Gastrocnemius medialis (tissue), 4 donors: ENCODE measurements at regions not wholly inside any gene's neighbourhood (a gene's known extent, or its start where the extent isn't known, plus 50 kb on each side); places are given as distances from the start of the nearest gene placed in this dataset.

Experiments
- POLR2A ChIP-seq, 2 donors: fragments of 450-650 bp; IDR thresholded peaks; one replicate each; pipeline ENCODE4 v1.6.1; 2017; ENCODE audit warnings: antibody characterized with exemption in 2 of 2, mild to moderate bottlenecking in 2 of 2, moderate library complexity in 2 of 2
- TF ChIP-seq, protein P1 (sequence below), 5 experiments: fragments of 450-650 bp in 3 of 5; fragments of 200-600 bp in 2 of 5; sonication (generic) in 2 of 5; IDR thresholded peaks in 4 of 5; conservative IDR thresholded peaks in 1 of 5; 1 replicate in 4 of 5; 2 replicates in 1 of 5; pipeline ENCODE4 v1.5.1; 2016 to 2019; ENCODE audit warnings: antibody characterized with exemption in 5 of 5, mild to moderate bottlenecking in 3 of 5, moderate library complexity in 3 of 5

GRCh38 chr9:87370049-87370685 is 127.5 kb upstream of the DAPK1 start:
- TF ChIP-seq, protein P1, sequence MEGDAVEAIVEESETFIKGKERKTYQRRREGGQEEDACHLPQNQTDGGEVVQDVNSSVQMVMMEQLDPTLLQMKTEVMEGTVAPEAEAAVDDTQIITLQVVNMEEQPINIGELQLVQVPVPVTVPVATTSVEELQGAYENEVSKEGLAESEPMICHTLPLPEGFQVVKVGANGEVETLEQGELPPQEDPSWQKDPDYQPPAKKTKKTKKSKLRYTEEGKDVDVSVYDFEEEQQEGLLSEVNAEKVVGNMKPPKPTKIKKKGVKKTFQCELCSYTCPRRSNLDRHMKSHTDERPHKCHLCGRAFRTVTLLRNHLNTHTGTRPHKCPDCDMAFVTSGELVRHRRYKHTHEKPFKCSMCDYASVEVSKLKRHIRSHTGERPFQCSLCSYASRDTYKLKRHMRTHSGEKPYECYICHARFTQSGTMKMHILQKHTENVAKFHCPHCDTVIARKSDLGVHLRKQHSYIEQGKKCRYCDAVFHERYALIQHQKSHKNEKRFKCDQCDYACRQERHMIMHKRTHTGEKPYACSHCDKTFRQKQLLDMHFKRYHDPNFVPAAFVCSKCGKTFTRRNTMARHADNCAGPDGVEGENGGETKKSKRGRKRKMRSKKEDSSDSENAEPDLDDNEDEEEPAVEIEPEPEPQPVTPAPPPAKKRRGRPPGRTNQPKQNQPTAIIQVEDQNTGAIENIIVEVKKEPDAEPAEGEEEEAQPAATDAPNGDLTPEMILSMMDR (IDR thresholded peaks at IDR 0.05 in 4 of 5, conservative IDR thresholded peaks at IDR 0.05 in 1 of 5): no peak
- TF ChIP-seq POLR2A (IDR thresholded peaks at IDR 0.05): no peak
